PFSK-1 (cell line): ENCODE measurements at regions not wholly inside any gene's neighbourhood (a gene's known extent, or its start where the extent isn't known, plus 50 kb on each side); places are given as distances from the start of the nearest gene placed in this dataset.

Experiments used
- FOXP2 ChIP-seq: optimal IDR thresholded peaks from 2 replicates; pipeline ENCODE3; 2011; ENCODE audit warnings: borderline replicate concordance, control low read depth, inconsistent platforms; ENCODE audit not compliant: insufficient read depth; ENCODE audit errors: extremely low read length, extremely low read depth
- POLR2AphosphoS5 ChIP-seq: IDR thresholded peaks from 2 replicates; pipeline ENCODE4 v1.6.1; 2012; ENCODE audit warnings: low read depth, mild to moderate bottlenecking, control low read depth, low read length, moderate library complexity
- REST ChIP-seq, 2 experiments: IDR thresholded peaks; 2 replicates each; pipeline versions ENCODE4 v1.6.1 to v1.8.0; 2011 to 2012; ENCODE audit warnings: low read depth in 2 of 2, low read length in 2 of 2, control low read depth in 1 of 2, inconsistent platforms in 1 of 2, mild to moderate bottlenecking in 1 of 2, moderate library complexity in 1 of 2; ENCODE audit not compliant: insufficient read depth in 1 of 2
- SIN3A ChIP-seq: IDR thresholded peaks from 2 replicates; pipeline ENCODE4 v1.6.1; 2012; ENCODE audit warnings: mild to moderate bottlenecking, low read length, moderate library complexity, borderline replicate concordance; ENCODE audit not compliant: insufficient read depth
- TAF1 ChIP-seq: IDR thresholded peaks from 2 replicates; pipeline ENCODE4 v1.6.1; 2012; ENCODE audit warnings: low read length, control low read depth, borderline replicate concordance; ENCODE audit not compliant: insufficient read depth

- TF ChIP-seq POLR2AphosphoS5 (no peak), TAF1 (no peak), FOXP2 (no peak), REST (IDR thresholded peaks at IDR 0.05; ENCODE audit: insufficient read depth in 1 of 2, low read depth in 2 of 2, low read length in 2 of 2) (no peak), SIN3A (no peak)
Observed at GRCh38 chr1:87449348-87449963, 120.8 kb downstream of the LMO4 start.

- TF ChIP-seq TAF1 (no peak), REST (IDR thresholded peaks at IDR 0.05; ENCODE audit: insufficient read depth in 1 of 2, low read depth in 2 of 2, low read length in 2 of 2) (no peak), SIN3A (no peak), FOXP2 (no peak), POLR2AphosphoS5 (no peak)
Observed at GRCh38 chr1:87450136-87450535, 121.5 kb downstream of the LMO4 start.

GRCh38 chr1:87450615-87451209 is 122.0 kb downstream of the LMO4 start:
- TF ChIP-seq POLR2AphosphoS5 (no peak), FOXP2 (no peak), REST (IDR thresholded peaks at IDR 0.05; ENCODE audit: insufficient read depth in 1 of 2, low read depth in 2 of 2, low read length in 2 of 2) (no peak), SIN3A (no peak), TAF1 (no peak)

GRCh38 chr1:87451229-87451920 is 122.7 kb downstream of the LMO4 start:
- TF ChIP-seq SIN3A (no peak), TAF1 (no peak), POLR2AphosphoS5 (no peak), FOXP2 (no peak), REST (IDR thresholded peaks at IDR 0.05; ENCODE audit: insufficient read depth in 1 of 2, low read depth in 2 of 2, low read length in 2 of 2) (no peak)
